Common myeloid progenitor, CD34-positive (primary cell): ENCODE measurements at regions not wholly inside any gene's neighbourhood (a gene's known extent, or its start where the extent isn't known, plus 50 kb on each side); places are given as distances from the start of the nearest gene placed in this dataset.

ENCODE experiments used
- CTCF ChIA-PET: fragments of 350-600 bp; sonication (Branson Sonifier 250); formaldehyde crosslinking; loops from one replicate; lab custom pipeline; 2021; ENCODE audit warnings: antibody characterized with exemption; lab: Charles Lee
- POLR2A ChIA-PET: fragments of 350-600 bp; sonication (Branson Sonifier 250); formaldehyde crosslinking; loops from one replicate; lab custom pipeline; 2021; ENCODE audit warnings: antibody characterized with exemption; lab: Charles Lee
- DNase-seq, 3 donors: peaks; one replicate each; pipeline versions ENCODE4 v3.0.0 to v3.0.0-alpha.2; 2013
- H3K27ac ChIP-seq, 2 experiments: 1 replicate in 1 of 2; 2 replicates in 1 of 2; pipeline ENCODE4 v1.7.0; 2013; ENCODE audit warnings: inconsistent platforms in 2 of 2, low read length in 2 of 2, mild to moderate bottlenecking in 2 of 2, low read depth in 1 of 2, moderate library complexity in 1 of 2; ENCODE audit not compliant: severe bottlenecking in 2 of 2, insufficient read depth in 1 of 2, poor library complexity in 1 of 2
- H3K27me3 ChIP-seq, 5 experiments: replicated peaks in 2 of 5; 1 replicate in 3 of 5; 2 replicates in 2 of 5; pipeline versions ENCODE4 v1.6.1 to v1.7.0; 2013; ENCODE audit warnings: low read length in 4 of 5, mild to moderate bottlenecking in 2 of 5, moderate library complexity in 2 of 5, inconsistent platforms in 1 of 5; ENCODE audit not compliant: insufficient read depth in 5 of 5, control insufficient read depth in 4 of 5
- H3K36me3 ChIP-seq, 4 experiments: 1 replicate in 2 of 4; 2 replicates in 2 of 4; pipeline versions ENCODE4 v1.6.1 to v1.7.0; 2013; ENCODE audit warnings: low read length in 3 of 4, control low read depth in 1 of 4, mild to moderate bottlenecking in 1 of 4; ENCODE audit not compliant: control insufficient read depth in 4 of 4, insufficient read depth in 4 of 4
- H3K4me1 ChIP-seq, 4 experiments: 1 replicate in 3 of 4; 2 replicates in 1 of 4; pipeline versions ENCODE4 v1.6.1 to v1.7.1; 2013; ENCODE audit warnings: low read length in 3 of 4, mild to moderate bottlenecking in 3 of 4, control low read depth in 1 of 4, inconsistent platforms in 1 of 4, moderate library complexity in 1 of 4; ENCODE audit not compliant: control insufficient read depth in 4 of 4, insufficient read depth in 4 of 4; ENCODE audit errors: control extremely low read depth in 1 of 4
- H3K4me3 ChIP-seq, 7 experiments: 1 replicate in 4 of 7; 2 replicates in 3 of 7; pipeline versions ENCODE4 v1.5.1 to v1.7.0; 2013; ENCODE audit warnings: mild to moderate bottlenecking in 7 of 7, low read length in 6 of 7, moderate library complexity in 6 of 7, inconsistent platforms in 2 of 7, low read depth in 2 of 7, control low read depth in 1 of 7; ENCODE audit not compliant: insufficient read depth in 4 of 7, control insufficient read depth in 1 of 7; ENCODE audit errors: extremely low read depth in 1 of 7
- H3K9me3 ChIP-seq, 5 experiments: 1 replicate in 4 of 5; 2 replicates in 1 of 5; pipeline versions ENCODE4 v1.6.1 to v1.7.1; 2013; ENCODE audit warnings: low read length in 4 of 5, mild to moderate bottlenecking in 2 of 5, inconsistent platforms in 1 of 5, low read depth in 1 of 5, moderate library complexity in 1 of 5; ENCODE audit not compliant: control insufficient read depth in 4 of 5, insufficient read depth in 2 of 5; ENCODE audit errors: control extremely low read depth in 1 of 5
- WGBS: methylation state at CpG from one replicate; pipeline ENCODE4 v1.1.5; 2013; ENCODE audit not compliant: insufficient coverage; 5-methylcytosine and 5-hydroxymethylcytosine counted together

- 100% methylated on average over 2 of the region's 2 CpGs for WGBS
- H3K27ac ChIP-seq, result no peak overlapping the region
- no peaks in the 10 kb centered on the region for H3K27me3 ChIP-seq
- peaks cover 0 to 10% (median 3%) of the 10 kb centered on the region in 4 experiments for H3K4me1 ChIP-seq
- H3K9me3 ChIP-seq, result peaks cover 0 to 2% (median 0%) of the 10 kb centered on the region in 5 experiments
- H3K36me3 ChIP-seq, result no peaks in the 10 kb centered on the region
- CTCF ChIA-PET, result no interaction called here
- POLR2A ChIA-PET, result interaction anchor here (0.7 kb wide), 1 partner anchor 68 kb away, joined by 6 read pairs; no protein-coding TSS in a partner anchor
- H3K4me3 ChIP-seq, result no peak overlapping the region
- no peak for DNase-seq
Measured at GRCh38 chr10:3944591-3944990, 159.6 kb upstream of the KLF6 start.

- POLR2A ChIA-PET, result interaction anchor here (0.7 kb wide), 1 partner anchor 68 kb away, joined by 6 read pairs; no protein-coding TSS in a partner anchor
- no peak overlapping the region for H3K27ac ChIP-seq
- 95% methylated on average over 2 of the region's 3 CpGs for WGBS
- H3K9me3 ChIP-seq, result peaks cover 0 to 2% (median 0%) of the 10 kb centered on the region in 5 experiments
- no peaks in the 10 kb centered on the region for H3K36me3 ChIP-seq
- CTCF ChIA-PET, result no interaction called here
- H3K4me3 ChIP-seq, result no peak overlapping the region
- peaks cover 0 to 5% (median under 1%) of the 10 kb centered on the region in 4 experiments for H3K4me1 ChIP-seq
- DNase-seq, result no peak
- H3K27me3 ChIP-seq, result no peaks in the 10 kb centered on the region
Measured at GRCh38 chr10:3943695-3944257, 158.8 kb upstream of the KLF6 start.

GRCh38 chr10:3942937-3943489 lies 158.0 kb upstream of the KLF6 start:
- H3K36me3 ChIP-seq, result no peaks in the 10 kb centered on the region
- ChIA-PET POLR2A (interaction anchor here (0.8 kb wide), 1 partner anchor 157 kb away, joined by 3 read pairs; no protein-coding TSS in a partner anchor), CTCF (no interaction called here)
- H3K4me3 ChIP-seq, result no peak overlapping the region
- peaks cover 0 to 2% (median 0%) of the 10 kb centered on the region in 5 experiments for H3K9me3 ChIP-seq
- H3K27ac ChIP-seq, result no peak overlapping the region
- no peak for DNase-seq
- peaks cover 0 to 5% (median 0%) of the 10 kb centered on the region in 4 experiments for H3K4me1 ChIP-seq
- WGBS, result 95% methylated on average over 8 of the region's 9 CpGs
- no peaks in the 10 kb centered on the region for H3K27me3 ChIP-seq

- Histone ChIP-seq H3K27me3 (no peaks in the 10 kb centered on the region), H3K4me1 (peaks cover 0 to 5% (median 0%) of the 10 kb centered on the region in 4 experiments), H3K27ac (no peak overlapping the region), H3K4me3 (no peak overlapping the region), H3K9me3 (peaks cover 0 to 2% (median 0%) of the 10 kb centered on the region in 5 experiments), H3K36me3 (no peaks in the 10 kb centered on the region)
- CTCF ChIA-PET, result no interaction called here
- 95% methylated on average over 10 of the region's 12 CpGs for WGBS
- no peak for DNase-seq
- POLR2A ChIA-PET, result no interaction called here
Measured at GRCh38 chr10:3941676-3942075, 156.7 kb upstream of the KLF6 start.

GRCh38 chr10:3936422-3937040 lies 151.5 kb upstream of the KLF6 start:
- H3K36me3 ChIP-seq, result no peaks in the 10 kb centered on the region
- H3K27me3 ChIP-seq, result no peaks in the 10 kb centered on the region
- H3K4me3 ChIP-seq, result no peak overlapping the region
- no peaks in the 10 kb centered on the region for H3K9me3 ChIP-seq
- ChIA-PET POLR2A (no interaction called here), CTCF (no interaction called here)
- no peak overlapping the region for H3K27ac ChIP-seq
- 100% methylated on average over 3 of the region's 7 CpGs for WGBS
- peaks cover 0 to 8% (median 0%) of the 10 kb centered on the region in 4 experiments for H3K4me1 ChIP-seq
- no peak for DNase-seq

- Histone ChIP-seq H3K27ac (no peak overlapping the region), H3K9me3 (no peaks in the 10 kb centered on the region), H3K27me3 (no peaks in the 10 kb centered on the region), H3K36me3 (no peaks in the 10 kb centered on the region), H3K4me1 (peaks cover 0 to 8% (median 0%) of the 10 kb centered on the region in 4 experiments), H3K4me3 (no peak overlapping the region)
- ChIA-PET POLR2A (no interaction called here), CTCF (no interaction called here)
- 97% methylated on average over 6 of the region's 9 CpGs for WGBS
- DNase-seq, result no peak
Measured at GRCh38 chr10:3935933-3936359, 150.9 kb upstream of the KLF6 start.

- WGBS, result 94% methylated on average over 8 of the region's 11 CpGs
- CTCF ChIA-PET, result no interaction called here
- no peak overlapping the region for H3K27ac ChIP-seq
- no peaks in the 10 kb centered on the region for H3K9me3 ChIP-seq
- H3K4me1 ChIP-seq, result peaks cover 0 to 8% (median 0%) of the 10 kb centered on the region in 4 experiments
- H3K27me3 ChIP-seq, result no peaks in the 10 kb centered on the region
- no peak for DNase-seq
- H3K4me3 ChIP-seq, result no peak overlapping the region
- H3K36me3 ChIP-seq, result no peaks in the 10 kb centered on the region
- POLR2A ChIA-PET, result interaction anchor here (0.6 kb wide), 1 partner anchor 14 kb away, joined by 3 read pairs; no protein-coding TSS in a partner anchor
Measured at GRCh38 chr10:3935141-3935540, 150.1 kb upstream of the KLF6 start.
